ENCODE measurements at regions not wholly inside any gene's neighbourhood (a gene's known extent, or its start where the extent isn't known, plus 50 kb on each side); places are given as distances from the start of the nearest gene placed in this dataset.
"Not testable (repeated sequence)": the region's sequence is repeated elsewhere in the genome, so short reads cannot be mapped to it uniquely, and the experiment has no call there.

DNA sequence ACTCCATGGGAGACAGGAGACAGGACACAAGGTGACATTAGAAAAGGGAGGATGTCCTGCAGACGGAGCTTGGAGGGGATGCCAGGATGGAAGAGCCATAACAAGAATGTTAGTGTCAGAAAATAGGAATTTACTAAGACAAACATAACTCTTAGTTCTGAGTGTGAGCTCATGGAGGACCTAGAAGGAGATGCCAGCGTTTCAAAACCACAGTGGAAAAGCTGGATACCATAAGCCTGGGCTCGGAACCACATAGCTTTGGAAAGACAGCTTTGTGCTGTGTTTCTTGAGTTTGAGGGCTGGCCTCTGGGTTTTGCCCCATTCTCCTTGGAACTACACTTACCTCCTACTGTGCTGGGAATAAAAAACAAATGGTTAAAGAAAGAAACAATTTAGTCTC is 128.4 kb downstream of the S1PR1 start:
- Mint-ChIP-seq H3K27ac (no peak overlapping the region), H3K27me3 (ENCODE audit: low read depth) (peaks cover 14% of the 10 kb centered on the region), H3K36me3 (ENCODE audit: insufficient read depth in 2 of 2) (no peaks in the 10 kb centered on the region), H3K4me3 (no peak overlapping the region), H3K4me1 (ENCODE audit: low read depth) (no peaks in the 10 kb centered on the region), H3K9me3 (no peaks in the 10 kb centered on the region)
- ATAC-seq (replicated peaks in 1 of 2) (no peak), DNase-seq (no peak)

DNA sequence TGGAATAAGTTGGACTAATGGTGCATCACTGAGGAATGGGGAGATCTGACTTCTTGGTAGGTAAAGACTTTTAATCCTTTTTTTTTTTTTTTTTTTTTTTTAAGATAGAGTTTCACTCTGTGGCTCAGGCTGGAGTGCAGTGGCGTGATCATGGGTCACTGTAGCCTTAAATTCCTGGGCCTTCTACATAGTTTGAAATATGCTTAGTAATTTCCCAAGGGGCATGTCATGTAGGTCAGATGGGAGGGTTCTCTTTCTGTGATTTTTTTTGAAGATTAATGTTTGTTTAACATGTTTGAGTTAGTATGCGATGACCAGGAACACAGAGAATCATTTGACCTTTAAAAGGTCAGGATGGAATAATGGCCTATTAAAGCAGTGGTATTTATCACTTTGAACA is 129.1 kb downstream of the S1PR1 start:
- Mint-ChIP-seq H3K9me3 (no peaks in the 10 kb centered on the region), H3K4me1 (ENCODE audit: low read depth) (peaks cover 3% of the 10 kb centered on the region), H3K36me3 (ENCODE audit: insufficient read depth in 2 of 2) (no peaks in the 10 kb centered on the region), H3K4me3 (no peak overlapping the region), H3K27ac (no peak overlapping the region), H3K27me3 (ENCODE audit: low read depth) (peaks cover 14% of the 10 kb centered on the region)
- ATAC-seq (replicated peaks in 1 of 2), result no peak
- no peak for DNase-seq

DNA sequence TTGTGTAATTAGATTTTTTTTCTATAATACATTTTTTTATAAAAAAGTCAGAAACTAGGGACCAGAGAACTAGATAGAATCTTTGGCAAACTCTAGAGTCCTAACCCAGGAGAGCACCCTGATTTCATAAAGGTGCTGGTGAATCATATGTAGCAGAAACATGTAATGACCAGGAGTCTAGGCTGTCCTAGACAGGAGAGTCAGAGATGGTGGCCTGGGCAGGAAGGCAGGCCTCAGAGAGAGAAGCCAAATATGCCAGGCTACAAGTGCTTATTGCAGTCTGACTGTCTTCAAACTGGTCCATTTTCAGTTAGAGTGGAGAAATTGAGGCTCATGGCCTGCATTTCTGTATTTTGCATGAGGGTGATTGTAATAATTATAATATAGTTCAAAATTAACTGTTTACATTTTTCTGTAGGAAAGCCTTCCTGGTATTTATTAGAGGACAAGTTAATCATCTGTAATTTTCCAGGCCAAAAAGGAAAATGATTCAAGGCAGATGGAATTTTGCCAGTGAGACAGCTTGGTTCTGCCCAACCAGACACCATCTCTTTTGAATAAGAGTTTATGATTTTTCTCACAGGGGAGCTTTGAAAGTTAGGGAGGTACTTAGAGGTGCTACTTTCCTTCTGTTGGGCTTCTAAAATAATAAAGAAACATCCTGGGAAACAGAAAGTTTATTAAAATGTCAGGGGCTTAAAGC is 129.8 kb downstream of the S1PR1 start:
- H3K4me3 Mint-ChIP-seq, result no peak overlapping the region
- H3K27ac Mint-ChIP-seq, result no peak overlapping the region
- H3K36me3 Mint-ChIP-seq (ENCODE audit: insufficient read depth in 2 of 2), result no peaks in the 10 kb centered on the region
- peaks cover 14% of the 10 kb centered on the region for H3K27me3 Mint-ChIP-seq (ENCODE audit: low read depth)
- H3K9me3 Mint-ChIP-seq, result no peaks in the 10 kb centered on the region
- ATAC-seq (replicated peaks in 1 of 2) (no peak), DNase-seq (no peak)
- H3K4me1 Mint-ChIP-seq (ENCODE audit: low read depth), result peaks cover 10% of the 10 kb centered on the region

DNA sequence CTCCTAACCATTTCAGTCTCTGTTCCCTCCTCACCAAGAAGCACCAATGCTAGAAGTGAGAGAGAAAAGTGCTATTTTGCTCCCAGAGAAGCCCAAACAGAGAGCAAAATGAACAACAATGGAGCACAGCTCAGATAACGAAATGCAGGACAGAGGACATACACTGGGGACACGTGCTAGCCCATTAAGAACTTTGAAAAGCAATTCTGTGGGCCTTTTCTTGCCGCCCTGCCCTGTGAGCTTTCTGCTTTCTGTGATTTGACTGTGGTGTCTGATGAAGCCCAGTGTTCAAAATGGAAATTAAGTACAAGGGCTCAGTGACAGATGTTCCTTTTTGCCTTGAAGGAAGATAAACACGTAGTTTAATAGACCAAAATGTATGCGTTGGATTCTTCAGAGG is 130.8 kb downstream of the S1PR1 start:
- Mint-ChIP-seq H3K27me3 (ENCODE audit: low read depth) (peaks cover 18% of the 10 kb centered on the region), H3K9me3 (peaks cover 0 to 4% of the 10 kb centered on the region in 2 donors), H3K4me1 (ENCODE audit: low read depth) (peaks cover 16% of the 10 kb centered on the region), H3K4me3 (no peak overlapping the region), H3K36me3 (ENCODE audit: insufficient read depth in 2 of 2) (peaks cover 1 to 2% of the 10 kb centered on the region in 2 donors), H3K27ac (no peak overlapping the region)
- DNase-seq, result no peak
- no peak for ATAC-seq (replicated peaks in 1 of 2)

DNA sequence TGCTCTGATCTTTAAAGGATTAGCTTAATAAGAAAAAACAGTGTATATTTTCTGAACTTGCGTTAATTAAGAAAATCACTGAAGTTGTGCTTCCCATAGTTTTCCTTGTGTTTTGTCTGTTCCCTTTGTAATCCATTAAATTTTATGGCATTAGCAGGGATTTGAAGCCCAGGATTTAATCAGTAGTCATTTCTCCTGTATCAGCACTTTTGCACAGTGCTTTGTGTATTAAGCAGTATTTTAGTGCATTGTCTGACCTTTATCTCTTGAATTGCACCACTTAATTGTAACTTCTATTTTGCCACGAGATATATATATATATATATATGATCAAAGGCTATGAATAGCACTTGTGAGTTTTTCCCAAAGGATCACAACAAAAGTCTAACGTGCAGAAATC is 133.7 kb downstream of the S1PR1 start:
- H3K9me3 Mint-ChIP-seq, result peaks cover 2 to 9% of the 10 kb centered on the region in 2 donors
- peaks cover 20% of the 10 kb centered on the region for H3K27me3 Mint-ChIP-seq (ENCODE audit: low read depth)
- peaks cover 16% of the 10 kb centered on the region for H3K4me1 Mint-ChIP-seq (ENCODE audit: low read depth)
- no peak overlapping the region for H3K27ac Mint-ChIP-seq
- no peak for DNase-seq
- ATAC-seq (replicated peaks in 1 of 2), result no peak
- no peak overlapping the region for H3K4me3 Mint-ChIP-seq
- H3K36me3 Mint-ChIP-seq (ENCODE audit: insufficient read depth in 2 of 2), result peaks cover 3 to 8% of the 10 kb centered on the region in 2 donors

DNA sequence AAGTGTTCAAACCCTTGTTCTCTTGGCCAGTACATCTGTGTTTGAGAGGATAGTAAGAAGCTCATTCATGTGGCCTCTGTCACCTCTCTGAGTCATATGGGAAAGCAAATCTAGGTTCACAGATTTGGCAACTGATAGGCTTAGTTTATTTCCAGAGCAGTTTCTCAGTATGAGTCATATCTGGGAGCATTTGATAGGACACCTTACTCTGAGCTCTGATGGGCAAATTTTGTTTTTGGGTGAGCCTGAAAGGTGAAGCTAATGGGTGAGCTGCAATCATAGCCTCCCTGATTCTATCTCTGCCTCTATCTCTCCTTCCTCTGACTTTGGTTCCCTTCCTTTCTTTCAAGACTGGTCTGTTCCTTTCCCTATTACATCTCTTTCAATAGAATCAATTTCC is 134.4 kb downstream of the S1PR1 start:
- Mint-ChIP-seq H3K4me1 (ENCODE audit: low read depth) (peaks cover 16% of the 10 kb centered on the region), H3K27me3 (ENCODE audit: low read depth) (peaks cover 20% of the 10 kb centered on the region), H3K4me3 (peak overlapping the region in 1 of 2 donors; percentile 8), H3K27ac (no peak overlapping the region), H3K9me3 (peaks cover 2 to 9% of the 10 kb centered on the region in 2 donors), H3K36me3 (ENCODE audit: insufficient read depth in 2 of 2) (peaks cover 3 to 8% of the 10 kb centered on the region in 2 donors)
- DNase-seq, result peak; percentile 15 to 37
- ATAC-seq (replicated peaks in 1 of 2), result peak; percentile 98 to 99

DNA sequence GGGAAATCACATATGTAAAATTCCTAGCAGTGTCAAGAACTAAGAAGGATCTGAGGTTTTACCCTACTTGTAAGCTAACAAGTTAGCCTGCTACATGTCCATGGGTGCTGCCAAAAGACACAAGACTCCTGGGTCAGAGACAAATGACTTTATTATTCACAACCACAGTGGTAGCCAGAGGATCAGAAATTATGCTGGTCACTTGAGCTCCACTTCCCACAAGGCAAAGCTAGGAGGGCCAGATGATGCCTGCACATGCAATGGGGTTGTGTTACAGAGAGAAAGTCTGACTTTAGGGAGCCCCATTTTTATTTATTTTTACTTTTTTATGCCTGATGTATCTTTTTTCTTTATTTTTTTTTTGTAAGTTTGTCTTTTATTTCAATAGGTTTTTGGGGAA is 136.8 kb downstream of the S1PR1 start:
- Mint-ChIP-seq H3K27ac (no peak overlapping the region), H3K9me3 (peaks cover 2 to 9% of the 10 kb centered on the region in 2 donors), H3K36me3 (ENCODE audit: insufficient read depth in 2 of 2) (peaks cover 3 to 8% of the 10 kb centered on the region in 2 donors), H3K4me3 (no peak overlapping the region), H3K27me3 (ENCODE audit: low read depth) (peaks cover 12% of the 10 kb centered on the region), H3K4me1 (ENCODE audit: low read depth) (peaks cover 19% of the 10 kb centered on the region)
- ATAC-seq (replicated peaks in 1 of 2) (no peak), DNase-seq (no peak)

DNA sequence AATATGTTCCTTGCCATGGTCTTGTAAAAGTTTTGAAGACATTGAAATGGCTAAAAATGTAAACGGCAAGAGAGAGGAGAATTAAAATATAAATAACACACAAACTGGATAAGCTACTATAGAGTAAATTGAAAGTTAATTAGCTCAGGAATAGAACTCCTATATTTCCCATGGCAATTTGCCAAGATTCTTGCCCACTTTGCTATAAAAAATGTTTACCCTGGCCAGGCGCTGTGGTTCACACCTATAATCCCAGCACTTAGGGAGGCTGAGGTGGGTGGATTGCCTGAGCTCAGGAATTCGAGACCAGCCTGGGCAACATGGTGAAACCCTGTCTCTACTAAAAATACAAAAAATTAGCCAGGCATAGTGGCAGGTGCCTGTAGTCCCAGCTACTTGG is 138.6 kb downstream of the S1PR1 start:
- not testable (repeated sequence) for H3K9me3 Mint-ChIP-seq; H3K4me3 Mint-ChIP-seq; DNase-seq; ATAC-seq (replicated peaks in 1 of 2); H3K27me3 Mint-ChIP-seq (ENCODE audit: low read depth); H3K36me3 Mint-ChIP-seq (ENCODE audit: insufficient read depth in 2 of 2); H3K27ac Mint-ChIP-seq
- peaks cover 34% of the 10 kb centered on the region for H3K4me1 Mint-ChIP-seq (ENCODE audit: low read depth)

DNA sequence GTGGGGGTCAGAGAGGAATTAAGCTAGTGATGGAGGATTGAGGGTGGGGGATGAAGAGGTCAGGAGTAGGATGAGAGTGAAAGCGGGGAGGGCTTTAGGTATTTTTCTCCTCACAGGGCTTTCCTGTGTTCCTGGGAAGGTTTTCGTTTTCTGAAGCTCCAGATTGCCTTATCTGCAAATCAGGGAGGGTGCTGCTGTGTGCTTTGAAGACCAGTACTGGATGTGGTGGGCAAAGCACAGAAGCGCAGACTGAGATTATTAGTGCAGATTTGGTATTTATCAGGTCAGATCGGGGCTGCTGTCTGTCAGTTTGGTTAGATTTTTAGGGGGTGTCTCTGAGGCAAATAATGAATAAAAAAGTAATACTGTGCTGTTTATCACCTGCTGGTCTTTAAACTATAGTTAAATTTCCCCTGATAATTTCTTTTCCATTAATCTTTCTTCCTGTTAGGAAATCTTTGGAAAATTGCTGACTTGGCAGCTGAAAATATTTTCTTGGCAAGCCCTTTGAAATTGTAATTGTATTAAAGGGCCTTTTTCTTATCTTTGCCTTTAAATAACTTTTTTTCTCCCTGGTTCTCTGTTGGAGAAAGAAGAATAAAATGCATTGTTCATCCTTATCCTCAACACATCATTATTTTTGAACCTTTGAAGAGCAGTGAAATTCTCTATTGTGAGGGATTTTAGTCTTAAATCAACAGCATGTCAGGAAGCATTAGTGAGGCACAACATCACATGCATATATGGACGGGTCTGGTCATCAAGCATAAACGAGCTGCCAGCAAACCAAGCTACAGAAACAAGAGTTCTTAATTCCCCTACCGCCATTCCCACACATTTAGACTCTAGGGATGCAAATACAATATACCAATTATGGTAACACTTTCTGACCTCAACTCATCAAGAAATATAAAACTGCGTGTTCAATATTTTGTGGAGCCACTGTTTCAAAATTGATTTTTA is 139.6 kb downstream of the S1PR1 start:
- peaks cover 27% of the 10 kb centered on the region for H3K4me1 Mint-ChIP-seq (ENCODE audit: low read depth)
- no peak overlapping the region for H3K4me3 Mint-ChIP-seq
- peaks cover 2 to 9% of the 10 kb centered on the region in 2 donors for H3K9me3 Mint-ChIP-seq
- no peak for ATAC-seq (replicated peaks in 1 of 2)
- H3K27ac Mint-ChIP-seq, result no peak overlapping the region
- peaks cover 3 to 8% of the 10 kb centered on the region in 2 donors for H3K36me3 Mint-ChIP-seq (ENCODE audit: insufficient read depth in 2 of 2)
- DNase-seq, result no peak
- peaks cover 10% of the 10 kb centered on the region for H3K27me3 Mint-ChIP-seq (ENCODE audit: low read depth)

DNA sequence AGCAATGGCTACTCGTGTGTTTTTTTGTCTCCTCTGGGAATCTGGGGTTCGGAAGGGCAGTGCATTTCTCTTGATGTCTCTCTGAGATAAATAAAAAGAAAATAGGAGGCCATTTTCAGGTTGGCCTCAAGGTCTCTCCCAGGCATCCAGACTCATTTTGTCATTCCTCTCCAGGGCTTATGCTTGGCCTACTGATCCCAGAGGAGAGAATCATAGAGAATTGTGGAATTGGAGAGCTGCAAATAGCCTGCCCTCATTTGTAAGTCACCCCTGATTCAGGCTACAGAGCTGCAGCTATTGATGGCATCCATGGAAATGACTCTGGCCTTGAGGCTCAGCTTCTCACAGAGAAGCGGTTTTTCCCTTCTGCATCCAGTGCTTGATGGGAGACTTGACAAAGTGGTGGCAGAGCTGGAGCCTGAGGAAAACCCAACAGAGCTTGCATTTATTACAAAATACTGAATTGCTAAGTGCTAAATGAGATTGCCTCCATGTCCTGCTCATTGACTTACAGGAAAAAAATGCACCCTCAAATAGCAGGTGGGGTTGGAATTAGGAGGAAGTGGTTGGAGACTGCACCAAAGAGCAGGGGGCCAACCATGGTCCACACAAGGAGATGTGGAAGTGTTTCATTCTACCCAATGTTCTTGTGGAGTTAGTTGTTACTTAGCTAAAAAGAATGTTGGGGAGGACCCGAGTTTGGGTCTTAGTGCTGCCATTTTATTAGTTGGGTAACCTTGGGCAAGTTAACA is 140.4 kb downstream of the S1PR1 start:
- Mint-ChIP-seq H3K4me1 (ENCODE audit: low read depth) (peaks cover 22% of the 10 kb centered on the region), H3K4me3 (no peak overlapping the region), H3K27ac (no peak overlapping the region)

DNA sequence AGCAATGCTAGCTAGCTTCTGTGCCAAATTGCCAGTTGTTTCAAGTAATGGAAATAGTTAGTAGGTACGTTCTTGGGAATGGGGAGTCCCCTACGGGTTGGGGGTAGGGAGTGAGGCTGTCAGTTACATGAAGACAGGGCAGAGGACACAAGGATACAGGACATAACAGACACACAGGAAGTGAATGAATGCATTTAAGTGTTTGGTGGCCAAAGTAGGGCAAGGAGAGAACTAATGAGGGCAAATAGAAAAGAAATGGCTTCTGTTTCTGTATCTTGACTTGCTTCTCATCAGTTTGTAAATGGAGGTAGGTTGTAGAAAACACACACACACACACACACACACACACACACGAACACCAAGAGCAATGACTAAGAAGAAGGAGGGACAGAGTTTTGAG is 142.2 kb downstream of the S1PR1 start:
- Mint-ChIP-seq H3K27ac (no peak overlapping the region), H3K4me3 (no peak overlapping the region), H3K36me3 (ENCODE audit: insufficient read depth in 2 of 2) (no peaks in the 10 kb centered on the region), H3K9me3 (no peaks in the 10 kb centered on the region), H3K27me3 (ENCODE audit: low read depth) (no peaks in the 10 kb centered on the region), H3K4me1 (ENCODE audit: low read depth) (peaks cover 18% of the 10 kb centered on the region)
- no peak for DNase-seq
- no peak for ATAC-seq (replicated peaks in 1 of 2)

More for the DNA sequence above, 140.4 kb downstream of the S1PR1 start:
- ATAC-seq (replicated peaks in 1 of 2), result no peak
- Mint-ChIP-seq H3K27me3 (ENCODE audit: low read depth) (peaks cover 10% of the 10 kb centered on the region), H3K36me3 (ENCODE audit: insufficient read depth in 2 of 2) (peaks cover 3 to 8% of the 10 kb centered on the region in 2 donors), H3K9me3 (peaks cover 2 to 9% of the 10 kb centered on the region in 2 donors)
- no peak for DNase-seq

DNA sequence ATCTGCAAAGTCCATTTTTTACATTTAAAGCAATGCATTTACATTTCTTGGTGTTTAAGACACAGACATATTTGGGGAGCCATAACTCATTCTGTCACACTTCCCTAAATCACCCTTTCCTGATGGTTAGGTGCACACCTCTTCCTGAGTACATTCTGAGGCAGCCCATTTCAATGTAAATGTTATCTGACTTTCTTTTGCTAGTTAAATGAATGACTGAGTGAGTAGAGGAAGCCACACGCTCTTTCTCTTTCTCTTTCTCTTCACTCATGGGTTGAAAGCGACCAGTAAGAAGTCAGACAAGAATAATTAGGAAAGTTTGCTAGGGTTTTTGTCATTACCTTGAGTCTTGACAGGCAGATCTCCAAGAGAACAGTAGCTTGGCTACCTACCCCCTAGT is 143.1 kb downstream of the S1PR1 start:
- H3K4me1 Mint-ChIP-seq (ENCODE audit: low read depth), result peaks cover 18% of the 10 kb centered on the region
- H3K36me3 Mint-ChIP-seq (ENCODE audit: insufficient read depth in 2 of 2), result no peaks in the 10 kb centered on the region
- H3K27me3 Mint-ChIP-seq (ENCODE audit: low read depth), result no peaks in the 10 kb centered on the region
- H3K4me3 Mint-ChIP-seq, result peak overlapping the region in 1 of 2 donors; percentile 28
- H3K27ac Mint-ChIP-seq, result no peak overlapping the region
- H3K9me3 Mint-ChIP-seq, result no peaks in the 10 kb centered on the region
- peak; percentile 54 to 72 for ATAC-seq (replicated peaks in 1 of 2)
- DNase-seq, result no peak

DNA sequence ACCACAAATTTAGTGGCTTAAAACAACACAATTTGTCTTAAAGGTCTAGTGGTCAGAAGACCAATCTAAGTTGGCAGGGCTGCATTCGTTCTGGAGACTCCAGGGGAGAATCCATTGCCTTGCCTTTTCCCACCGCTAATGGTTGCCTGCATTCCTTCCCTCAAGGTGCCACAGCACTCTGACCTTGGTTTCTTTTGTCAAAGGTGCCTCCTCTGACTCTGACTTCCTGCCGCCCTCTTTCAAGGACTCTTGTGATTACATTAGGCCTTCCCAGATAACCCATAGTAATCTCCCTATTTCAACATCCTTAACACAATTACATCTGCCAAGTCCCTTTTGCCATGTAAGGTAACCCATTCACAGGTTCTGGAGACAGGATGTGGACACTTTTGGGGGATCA is 145.3 kb downstream of the S1PR1 start:
- ATAC-seq (replicated peaks in 1 of 2) (no peak), DNase-seq (no peak)
- peaks cover 18% of the 10 kb centered on the region for H3K4me1 Mint-ChIP-seq (ENCODE audit: low read depth)
- H3K27ac Mint-ChIP-seq, result no peak overlapping the region
- peaks cover 0 to 2% of the 10 kb centered on the region in 2 donors for H3K36me3 Mint-ChIP-seq (ENCODE audit: insufficient read depth in 2 of 2)
- no peak overlapping the region for H3K4me3 Mint-ChIP-seq
- H3K9me3 Mint-ChIP-seq, result peaks cover 0 to 1% of the 10 kb centered on the region in 2 donors
- H3K27me3 Mint-ChIP-seq (ENCODE audit: low read depth), result no peaks in the 10 kb centered on the region

All from activated T-cell treated with anti-CD3 and anti-CD28 coated beads, Interleukin-2, amount 50 U/mL, for 72 hours (primary cell).